Midbrain (tissue), 1 donor: ENCODE measurements at regions not wholly inside any gene's neighbourhood (a gene's known extent, or its start where the extent isn't known, plus 50 kb on each side); places are given as distances from the start of the nearest gene placed in this dataset.
"Not testable (repeated sequence)": the region's sequence is repeated elsewhere in the genome, so short reads cannot be mapped to it uniquely, and the experiment has no call there.

Experiments used
- DNase-seq: peaks from one replicate; lab custom pipeline; 2025; lab: John Stamatoyannopoulos, UW

GRCh38 chr1:29800522-29800956 is 564.2 kb downstream of the PTPRU start:
- no peak for DNase-seq

DNA sequence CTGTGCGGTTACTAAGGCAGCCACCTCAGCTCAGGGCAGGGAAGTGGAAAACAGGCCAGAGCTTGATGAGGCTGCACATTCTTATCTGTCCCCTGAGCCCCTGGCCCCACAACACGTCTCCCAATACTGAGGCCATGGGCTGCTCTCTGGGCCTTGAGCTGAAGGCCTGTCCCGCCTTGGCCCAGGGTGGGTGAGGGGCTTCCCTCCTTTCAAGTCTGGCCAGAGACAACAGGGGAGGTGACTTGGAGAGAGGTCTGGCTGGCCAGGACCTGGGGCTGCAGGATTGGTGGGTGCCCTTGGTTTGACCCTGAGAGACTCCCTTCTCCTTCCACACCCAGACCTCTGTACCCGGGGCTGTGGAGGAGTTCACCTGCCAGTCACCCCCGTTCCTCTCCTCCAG is 563.8 kb downstream of the PTPRU start:
- no peak for DNase-seq

- DNase-seq: no peak
Observed at GRCh38 chr1:29798699-29799566, 562.6 kb downstream of the PTPRU start.

- DNase-seq: not testable (repeated sequence)
Observed at GRCh38 chr1:29797125-29797524, 560.8 kb downstream of the PTPRU start.

DNA sequence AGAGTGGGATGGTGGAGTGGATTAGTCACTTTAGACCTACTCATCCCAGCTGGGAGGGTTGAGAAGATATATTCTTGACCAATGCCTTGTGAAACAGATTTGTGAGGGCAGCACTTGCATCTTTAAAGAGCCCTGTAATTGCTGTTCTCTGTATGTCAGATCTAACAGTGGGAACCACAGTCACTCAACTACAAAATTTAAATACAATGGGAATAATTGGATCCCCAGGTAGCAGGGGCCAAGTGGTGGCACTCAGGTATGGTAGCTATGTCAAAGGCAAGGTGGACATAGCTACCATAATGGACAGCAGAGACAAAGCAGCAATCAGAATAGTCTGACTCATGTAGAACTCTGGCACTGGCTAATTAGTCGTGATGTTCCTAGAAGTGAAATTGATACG is 559.6 kb downstream of the PTPRU start:
- DNase-seq: not testable (repeated sequence)

DNA sequence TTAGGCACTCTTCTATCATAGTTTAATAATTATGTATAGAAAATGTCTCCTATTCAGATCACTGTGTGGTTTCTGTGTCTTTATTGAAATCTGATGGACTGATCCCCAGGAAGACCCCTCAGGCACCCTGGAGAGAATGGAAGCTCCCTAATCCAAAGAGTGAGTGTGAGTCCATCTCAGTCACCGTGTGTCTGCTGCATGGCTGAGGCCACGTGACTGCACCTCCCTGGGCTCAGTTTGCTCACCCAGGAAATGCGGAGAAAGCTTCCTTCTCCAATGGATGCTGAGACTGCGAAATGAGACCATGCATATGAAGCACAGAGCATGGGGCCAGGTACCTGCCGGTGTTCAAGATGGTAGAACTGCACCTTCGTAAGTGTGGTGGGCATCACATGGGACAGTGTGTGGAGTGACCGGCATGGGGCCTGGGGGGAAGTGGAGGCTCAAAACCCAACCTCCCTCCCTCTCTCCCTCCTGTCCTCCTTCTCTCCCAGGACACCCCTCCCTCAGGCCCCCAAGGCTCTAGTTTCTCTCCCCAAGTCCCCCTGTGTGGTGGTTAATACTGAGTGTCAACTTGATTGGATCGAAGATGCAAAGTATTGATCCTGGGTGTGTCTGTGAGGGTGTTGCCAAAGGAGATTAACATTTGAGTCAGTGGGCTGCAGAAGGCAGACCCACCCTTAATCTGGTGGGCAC is 557.5 kb downstream of the PTPRU start:
- DNase-seq: no peak

GRCh38 chr1:29793101-29793546 is 556.8 kb downstream of the PTPRU start:
- DNase-seq: peak; percentile 84

- DNase-seq: no peak
Observed at GRCh38 chr1:29789910-29790247, 553.6 kb downstream of the PTPRU start.

- no peak for DNase-seq
Observed at GRCh38 chr1:29789221-29789909, 553.0 kb downstream of the PTPRU start.

DNA sequence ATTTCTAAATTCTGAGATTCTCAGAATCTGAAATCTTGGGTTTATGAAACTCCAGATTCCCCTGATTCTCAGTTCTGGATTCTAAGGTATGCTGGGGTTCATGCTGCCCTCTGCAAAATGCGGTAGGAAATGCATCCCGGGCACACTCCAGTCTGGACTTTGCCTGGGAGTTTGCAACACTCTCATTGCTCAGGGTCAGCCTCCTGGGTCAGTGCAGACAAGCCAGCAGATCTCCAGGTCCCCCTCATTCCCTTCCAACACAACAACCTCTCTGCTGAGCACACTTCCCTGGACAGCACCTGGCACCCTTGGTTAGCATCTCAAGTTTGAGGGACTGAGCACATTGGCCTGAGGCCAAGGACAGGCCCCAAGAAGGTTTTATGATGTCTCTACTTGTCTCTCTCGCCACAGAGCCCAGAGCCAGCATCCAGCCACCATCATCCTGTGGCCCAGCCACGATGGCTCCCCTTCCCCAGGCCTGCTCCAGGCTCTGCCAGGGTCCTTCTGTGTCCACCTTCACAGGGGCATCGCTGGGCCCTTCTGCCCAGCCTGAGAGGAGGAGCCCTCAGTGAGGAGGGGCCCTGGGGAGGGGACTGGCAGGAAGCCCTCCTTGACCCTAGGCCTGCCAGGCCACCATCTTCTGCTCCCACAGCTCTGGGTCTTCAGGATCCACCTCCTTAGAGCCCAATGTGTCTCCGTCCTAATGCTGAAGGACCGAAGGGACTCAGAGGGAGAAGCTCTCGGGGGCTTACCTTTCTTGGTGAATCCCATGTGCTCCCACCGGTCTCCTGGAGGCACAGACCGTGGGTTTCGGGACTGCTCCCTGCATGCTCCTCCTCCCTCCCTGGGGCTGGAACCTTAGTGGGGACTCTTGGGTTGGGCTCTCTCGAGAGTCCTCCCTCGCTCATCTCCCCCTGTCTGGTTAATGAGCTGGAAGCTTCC is 550.7 kb downstream of the PTPRU start:
- no peak for DNase-seq

DNA sequence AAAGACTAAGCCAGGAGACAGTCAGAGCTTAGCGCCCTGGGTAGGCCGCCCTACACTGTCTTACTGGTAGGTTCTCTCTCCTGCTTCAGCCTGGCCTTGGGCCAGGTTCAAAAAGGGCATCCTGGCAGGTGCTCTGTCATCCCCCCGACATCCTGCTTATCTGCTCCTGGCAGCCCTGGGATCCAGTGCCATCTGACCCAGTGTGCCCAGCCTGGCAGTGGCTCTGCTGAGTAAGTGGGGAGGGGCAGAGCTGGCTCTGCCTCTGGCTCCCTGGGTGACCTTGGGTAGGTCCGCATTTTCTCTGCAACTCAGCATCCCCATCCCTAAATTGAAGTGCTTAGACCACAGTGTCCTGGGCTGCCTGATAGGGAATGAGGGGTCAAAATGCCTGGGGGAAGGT is 549.9 kb downstream of the PTPRU start:
- no peak for DNase-seq

GRCh38 chr1:29785554-29785953 is 549.2 kb downstream of the PTPRU start:
- DNase-seq: no peak

DNA sequence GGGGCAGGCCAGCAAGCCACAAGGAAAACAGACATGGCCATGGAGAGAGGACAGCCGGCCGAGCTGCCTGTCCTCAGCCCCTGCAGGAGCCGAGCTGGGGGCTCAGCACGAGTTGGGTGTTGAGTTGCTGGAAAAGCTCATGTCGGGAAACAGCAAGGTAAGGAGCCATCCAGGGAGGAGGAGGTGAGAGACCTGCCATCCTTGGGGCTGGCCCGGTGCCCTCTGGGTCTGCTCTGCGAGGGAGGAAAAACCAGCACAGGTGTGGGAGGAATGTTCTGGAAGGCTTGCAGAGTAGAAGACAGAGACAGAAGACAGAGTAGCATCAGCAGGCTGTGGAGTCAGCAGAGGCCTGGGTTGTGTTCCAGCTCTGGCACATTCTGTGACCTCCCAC is 548.8 kb downstream of the PTPRU start:
- DNase-seq: no peak

GRCh38 chr1:29784276-29785136 is 548.2 kb downstream of the PTPRU start:
- no peak for DNase-seq

GRCh38 chr1:29783508-29784275 is 547.4 kb downstream of the PTPRU start:
- no peak for DNase-seq

DNA sequence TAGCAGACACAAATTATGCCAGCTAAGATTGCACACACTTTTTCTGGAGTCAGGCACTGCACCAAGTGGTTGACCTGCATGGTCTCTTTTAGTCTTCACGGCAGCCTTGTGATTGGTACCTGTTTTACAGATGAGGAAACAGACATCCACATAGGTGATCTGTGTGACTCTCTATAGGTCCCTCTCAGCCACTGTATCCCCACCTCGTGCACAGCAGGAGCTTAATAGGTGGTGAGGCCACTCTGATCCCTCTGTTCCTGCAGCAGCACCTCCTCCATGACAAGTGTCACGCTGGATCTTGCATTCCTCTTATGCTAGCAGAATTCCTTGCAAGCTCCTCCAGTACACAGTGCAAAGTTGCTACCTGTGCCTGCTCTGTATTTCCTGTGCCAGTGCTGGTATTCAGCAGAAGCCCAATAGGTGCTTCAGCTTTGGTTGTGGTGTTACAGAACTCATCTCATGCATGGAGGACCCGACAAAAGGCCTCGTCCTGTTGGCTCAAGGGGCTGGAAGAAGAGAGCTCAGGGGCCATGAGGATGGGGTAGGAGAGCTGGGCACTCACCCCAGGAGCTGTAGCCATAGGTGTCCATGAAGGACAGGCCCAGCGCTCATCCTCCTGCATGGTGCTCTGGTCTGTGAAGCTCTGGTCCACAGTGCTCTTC is 546.7 kb downstream of the PTPRU start:
- no peak for DNase-seq

GRCh38 chr1:29779146-29779545 is 542.8 kb downstream of the PTPRU start:
- no peak for DNase-seq

- no peak for DNase-seq
Observed at GRCh38 chr1:29777522-29777921, 541.2 kb downstream of the PTPRU start.

GRCh38 chr1:29774355-29774754 is 538.0 kb downstream of the PTPRU start:
- DNase-seq: no peak
